HepG2 (cell line): ENCODE measurements at regions not wholly inside any gene's neighbourhood (a gene's known extent, or its start where the extent isn't known, plus 50 kb on each side); places are given as distances from the start of the nearest gene placed in this dataset.

Experiments
- ATAC-seq: fragments of 200-7000 bp; cut with Tn5 transposase; 3 replicates; pipeline ENCODE4 v1.9.1; 2020; ENCODE audit warnings: mild to moderate bottlenecking, moderate library complexity
- BruUV-seq: library from RNA; stranded (reverse); fragments of 400-500 nt; replicated peaks from 2 replicates; lab custom pipeline; 2021; lab: Mats Ljungman, UMichigan
- CTCF ChIA-PET: fragments of 300-600 bp; formaldehyde crosslinking; extraction: SDS; loops from one replicate; lab custom pipeline; 2021; ENCODE audit warnings: low total read pairs, inconsistent platforms, low intra/inter-chr PET ratio; lab: Yijun Ruan, JAX
- POLR2A ChIA-PET: fragments of 350-600 bp; sonication (Branson Sonifier 250); formaldehyde crosslinking; loops from one replicate; lab custom pipeline; 2020; ENCODE audit warnings: antibody characterized with exemption, inconsistent platforms; lab: Yijun Ruan, JAX
- DNase-seq: peaks from one replicate; pipeline ENCODE4 v3.0.0-alpha.2; 2015; ENCODE audit warnings: low spot score
- FAIRE-seq: peaks from 3 replicates; lab custom pipeline; 2011; peaks lifted over from hg19 to GRCh38; lab: Jason Lieb, UNC
- H2AFZ ChIP-seq: one replicate; pipeline ENCODE4 v1.6.1; 2011; ENCODE audit warnings: low read length, inconsistent platforms
- H3K27ac ChIP-seq: fragments of 300-600 bp; 3 replicates; pipeline ENCODE4 v1.8.0; 2011; ENCODE audit warnings: mixed run types, mild to moderate bottlenecking, mixed read lengths, low read length, inconsistent platforms; ENCODE audit not compliant: insufficient read depth; ENCODE audit errors: extremely low read length
- H3K27me3 ChIP-seq, 2 experiments: fragments of 200-600 bp in 1 of 2; 2 replicates in 1 of 2; 3 replicates in 1 of 2; pipeline versions ENCODE4 v1.6.0 to v1.8.0; 2011; ENCODE audit warnings: low read length in 2 of 2, mild to moderate bottlenecking in 2 of 2, moderate library complexity in 2 of 2, inconsistent platforms in 1 of 2; ENCODE audit not compliant: insufficient read depth in 2 of 2, control insufficient read depth in 1 of 2
- H3K36me3 ChIP-seq, 2 experiments: fragments of 200-600 bp in 1 of 2; replicated peaks in 1 of 2; 2 replicates in 1 of 2; 3 replicates in 1 of 2; pipeline versions ENCODE4 v1.5.1 to v1.8.0; 2011; ENCODE audit warnings: low read length in 2 of 2, inconsistent platforms in 1 of 2; ENCODE audit not compliant: insufficient read depth in 2 of 2, control insufficient read depth in 1 of 2
- H3K4me1 ChIP-seq: 2 replicates; pipeline ENCODE4 v1.5.1; 2012; ENCODE audit warnings: low read length, inconsistent platforms; ENCODE audit not compliant: insufficient read depth
- H3K4me2 ChIP-seq: 2 replicates; pipeline ENCODE4 v1.6.0; 2011; ENCODE audit warnings: low read depth, low read length, inconsistent platforms
- H3K4me3 ChIP-seq, 3 experiments: fragments of 200-600 bp in 1 of 3; sonication (generic), shearing (Covaris generic) in 1 of 3; replicated peaks in 1 of 3; 2 replicates each; pipeline ENCODE4 v1.5.1; 2011 to 2016; ENCODE audit warnings: low read length in 3 of 3, inconsistent platforms in 2 of 3, low read depth in 2 of 3, mild to moderate bottlenecking in 2 of 3, control low read depth in 1 of 3, mixed read lengths in 1 of 3; ENCODE audit not compliant: insufficient read depth in 1 of 3
- H3K79me2 ChIP-seq: one replicate; pipeline ENCODE4 v1.6.1; 2011; ENCODE audit warnings: low read length, inconsistent platforms; ENCODE audit not compliant: insufficient read depth
- H3K9ac ChIP-seq: 2 replicates; pipeline ENCODE4 v1.6.0; 2011; ENCODE audit warnings: mild to moderate bottlenecking, low read depth, low read length, inconsistent platforms; ENCODE audit not compliant: insufficient read depth
- H3K9me3 ChIP-seq: 2 replicates; pipeline ENCODE4 v1.5.1; 2012; ENCODE audit warnings: mild to moderate bottlenecking, low read length
- H4K20me1 ChIP-seq: 2 replicates; pipeline ENCODE4 v1.6.0; 2011; ENCODE audit warnings: inconsistent platforms, mild to moderate bottlenecking, low read length, moderate library complexity; ENCODE audit not compliant: insufficient read depth
- CENPX ChIP-seq: sonication (generic); formaldehyde crosslinking; IDR thresholded peaks from 2 replicates; pipeline ENCODE4 v1.9.0; 2021; ENCODE audit warnings: mild to moderate bottlenecking, missing genetic modification reagents, moderate library complexity
- CREB3 ChIP-seq: sonication (generic); formaldehyde crosslinking; IDR thresholded peaks from 2 replicates; pipeline ENCODE4 v1.5.0; 2020; ENCODE audit warnings: missing genetic modification reagents
- DNMT1 ChIP-seq: sonication (generic); formaldehyde crosslinking; IDR thresholded peaks from 2 replicates; pipeline ENCODE4 v1.5.1; 2020; ENCODE audit warnings: mild to moderate bottlenecking, missing genetic modification reagents
- GABPB1 ChIP-seq: IDR thresholded peaks from 2 replicates; pipeline ENCODE4 v1.6.1; 2016; ENCODE audit warnings: mild to moderate bottlenecking, missing genetic modification reagents, moderate library complexity, missing compliant biosample characterization
- NFYB ChIP-seq: sonication (generic); formaldehyde crosslinking; IDR thresholded peaks from 2 replicates; pipeline ENCODE4 v1.4.0; 2020; ENCODE audit warnings: missing genetic modification reagents
- PRDM15 ChIP-seq: sonication (generic); formaldehyde crosslinking; IDR thresholded peaks from 2 replicates; pipeline ENCODE4 v1.4.0; 2020; ENCODE audit warnings: missing genetic modification reagents
- RFX5 ChIP-seq: IDR thresholded peaks from 2 replicates; pipeline ENCODE4 v1.6.1; 2011; ENCODE audit warnings: low read depth, low read length, improper control_type of control experiment
- TAF1 ChIP-seq: sonication (generic); formaldehyde crosslinking; IDR thresholded peaks from 2 replicates; pipeline ENCODE4 v1.4.0; 2020; ENCODE audit warnings: missing genetic modification reagents
- TFE3 ChIP-seq: IDR thresholded peaks from 2 replicates; pipeline ENCODE4 v1.6.1; 2016
- ZBTB10 ChIP-seq: sonication (generic); formaldehyde crosslinking; IDR thresholded peaks from 2 replicates; pipeline ENCODE4 v1.4.0; 2020; ENCODE audit warnings: missing genetic modification reagents, borderline replicate concordance
- ZNF570 ChIP-seq: sonication (generic); formaldehyde crosslinking; IDR thresholded peaks from 2 replicates; pipeline ENCODE4 v1.4.0; 2020; ENCODE audit warnings: mild to moderate bottlenecking, missing genetic modification reagents, borderline replicate concordance
- ZNF660 ChIP-seq: sonication (generic); formaldehyde crosslinking; IDR thresholded peaks from 2 replicates; pipeline ENCODE4 v1.5.1; 2020; ENCODE audit warnings: mild to moderate bottlenecking, low read depth, missing genetic modification reagents, borderline replicate concordance
- ZNF713 ChIP-seq: sonication (generic); formaldehyde crosslinking; IDR thresholded peaks from 2 replicates; pipeline ENCODE4 v1.4.0; 2020; ENCODE audit warnings: mild to moderate bottlenecking, missing genetic modification reagents
- ZNF737 ChIP-seq: sonication (generic); formaldehyde crosslinking; IDR thresholded peaks from 2 replicates; pipeline ENCODE4 v1.5.0; 2020; ENCODE audit warnings: missing genetic modification reagents, mild to moderate bottlenecking, borderline replicate concordance
- ZNF746 ChIP-seq: sonication (generic); formaldehyde crosslinking; IDR thresholded peaks from 2 replicates; pipeline ENCODE4 v1.8.0; 2022; ENCODE audit warnings: mild to moderate bottlenecking, missing genetic modification reagents
- ZNF775 ChIP-seq: sonication (generic); formaldehyde crosslinking; IDR thresholded peaks from 2 replicates; pipeline ENCODE4 v1.4.0; 2020; ENCODE audit warnings: missing genetic modification reagents, mild to moderate bottlenecking, moderate library complexity, borderline replicate concordance
- WGBS: methylation state at CpG from one replicate; pipeline ENCODE4 v1.1.6; 2017; ENCODE audit warnings: low lambda C conversion rate; 5-methylcytosine and 5-hydroxymethylcytosine counted together
- in situ Hi-C: cut with HindIII; loops from 2 replicates; pipeline ENCODE4 v1.10.0; 2017; ENCODE audit warnings: low pct_unique_long_range_greater_than_20kb; ENCODE audit not compliant: extremely low pct_ligation_motif_present
- intact Hi-C: fragments of 100-400 bp; cut with micrococcal nuclease; formaldehyde crosslinking; loops from one replicate; pipeline ENCODE4 v1.10.0; 2022; ENCODE audit not compliant: unreplicated experiment

GRCh38 chr3:72165317-72165716 is 380.4 kb upstream of the PROK2 start:
- Histone ChIP-seq H3K4me1 (no peaks in the 10 kb centered on the region), H3K27ac (no peak overlapping the region), H3K9me3 (no peaks in the 10 kb centered on the region), H3K27me3 (no peaks in the 10 kb centered on the region; a peak in 1 of 5 replicates), H3K4me2 (no peak overlapping the region), H4K20me1 (no peaks in the 10 kb centered on the region), H3K4me3 (no peak overlapping the region), H3K79me2 (no peaks in the 10 kb centered on the region), H2AFZ (no peak overlapping the region), H3K9ac (no peak overlapping the region), H3K36me3 (no peaks in the 10 kb centered on the region)
- BruUV-seq, result no TSS peak
- ChIA-PET CTCF (no interaction called here), POLR2A (no interaction called here)
- no peak for DNase-seq
- in situ Hi-C loops (no loop called here), intact Hi-C loops (no loop called here)
- TF ChIP-seq ZNF660 (CRISPR knock-in tag), result no peak
- TF ChIP-seq DNMT1 (CRISPR knock-in tag), result no peak
- no peak for TF ChIP-seq ZNF737 (CRISPR knock-in tag)
- no peak for TF ChIP-seq ZNF775
- TF ChIP-seq PRDM15, result no peak
- no peak for TF ChIP-seq RFX5
- TF ChIP-seq ZNF570, result no peak
- no peak for TF ChIP-seq ZNF713
- TF ChIP-seq NFYB (CRISPR knock-in tag), result no peak
- no peak for TF ChIP-seq TFE3
- TF ChIP-seq ZBTB10, result no peak
- no peak for TF ChIP-seq CENPX (CRISPR knock-in tag)
- TF ChIP-seq TAF1 (CRISPR knock-in tag), result no peak
- TF ChIP-seq GABPB1 (CRISPR knock-in tag), result no peak
- TF ChIP-seq ZNF746 (CRISPR knock-in tag), result no peak
- no peak for TF ChIP-seq CREB3 (CRISPR knock-in tag)
- no peak for ATAC-seq
- no peak for FAIRE-seq
- 100% methylated on average over 1 of the region's 2 CpGs for WGBS
